ENCODE measurements at regions not wholly inside any gene's neighbourhood (a gene's known extent, or its start where the extent isn't known, plus 50 kb on each side); places are given as distances from the start of the nearest gene placed in this dataset.

GRCh38 chr2:7456762-7457161, 539.5 kb downstream of the RNF144A start:
- ChIA-PET CTCF (interaction anchor here (1.2 kb wide), 1 partner anchor 15 kb away, joined by 3 read pairs; no protein-coding TSS in a partner anchor), POLR2A (no interaction called here)
- no peak overlapping the region for H3K4me2 ChIP-seq
- TF ChIP-seq BCL3 (IDR thresholded peaks at IDR 0.05) (no peak), POLR2A (IDR thresholded peaks at IDR 0.05; ENCODE audit: low read length) (no peak), BHLHE40 (IDR thresholded peaks at IDR 0.05; ENCODE audit: low read depth, low read length) (no peak), CBX2 (IDR thresholded peaks at IDR 0.05; ENCODE audit: borderline replicate concordance, low read depth) (no peak), PHF8 (IDR thresholded peaks at IDR 0.05; ENCODE audit: borderline replicate concordance, low read depth) (no peak), POLR2AphosphoS2 (conservative IDR thresholded peaks at IDR 0.05; ENCODE audit: low read length) (no peak), PBX3 (IDR thresholded peaks at IDR 0.05) (no peak), CEBPB (IDR thresholded peaks at IDR 0.05) (no peak), JUN (IDR thresholded peaks at IDR 0.05) (no peak), ZNF302 (CRISPR knock-in tag; IDR thresholded peaks at IDR 0.05) (no peak), REST (IDR thresholded peaks at IDR 0.05) (no peak), FOXS1 (CRISPR knock-in tag; IDR thresholded peaks at IDR 0.05) (no peak), MAX (IDR thresholded peaks at IDR 0.05) (no peak), KDM5A (IDR thresholded peaks at IDR 0.05) (no peak), TFCP2L1 (CRISPR knock-in tag; IDR thresholded peaks at IDR 0.05) (no peak)
- DNase-seq (ENCODE audit: low read depth in 1 of 2, low spot score in 1 of 2): no peak
- no peaks in the 10 kb centered on the region for H3K9me3 ChIP-seq
- no peaks in the 10 kb centered on the region for H3K4me1 ChIP-seq
- no peak overlapping the region for H3K4me3 ChIP-seq
- WGBS (ENCODE audit: missing lambda C conversion rate): 26% methylated on average over 13 of the region's 13 CpGs
- H3K27ac ChIP-seq: no peak overlapping the region
- ATAC-seq: no peak; a peak in 1 of 6 replicates
- FAIRE-seq: no peak

- no peak for FAIRE-seq
- no peak for TF ChIP-seq BCL3 (IDR thresholded peaks at IDR 0.05)
- DNase-seq (ENCODE audit: low read depth in 1 of 2, low spot score in 1 of 2): no peak
- POLR2A ChIA-PET: no interaction called here
- Histone ChIP-seq H3K4me2 (no peak overlapping the region), H3K4me3 (no peak overlapping the region), H3K4me1 (no peaks in the 10 kb centered on the region), H3K9me3 (no peaks in the 10 kb centered on the region), H3K27ac (no peak overlapping the region)
- CTCF ChIA-PET: no interaction called here
- no peak for ATAC-seq
- 38% methylated on average over 2 of the region's 2 CpGs for WGBS (ENCODE audit: missing lambda C conversion rate)
These were observed 540.9 kb downstream of the RNF144A start for GRCh38 chr2:7458066-7458465.

- Histone ChIP-seq H3K4me2 (no peak overlapping the region), H3K4me3 (no peak overlapping the region), H3K4me1 (no peaks in the 10 kb centered on the region), H3K9me3 (no peaks in the 10 kb centered on the region), H3K27ac (no peak overlapping the region)
- WGBS (ENCODE audit: missing lambda C conversion rate): 24% methylated on average over 4 of the region's 4 CpGs
- ChIA-PET CTCF (no interaction called here), POLR2A (no interaction called here)
- ATAC-seq (no peak), DNase-seq (ENCODE audit: low read depth in 1 of 2, low spot score in 1 of 2) (no peak), FAIRE-seq (no peak)
- TF ChIP-seq MYC (IDR thresholded peaks at IDR 0.05; ENCODE audit: borderline replicate concordance, low read length): no peak
- no peak for TF ChIP-seq HMGXB4 (CRISPR knock-in tag; IDR thresholded peaks at IDR 0.05; ENCODE audit: borderline replicate concordance)
- no peak for TF ChIP-seq SMC3 (IDR thresholded peaks at IDR 0.05)
- TF ChIP-seq PBX3 (IDR thresholded peaks at IDR 0.05): no peak
- TF ChIP-seq CTCF (IDR thresholded peaks at IDR 0.05): no peak
- TF ChIP-seq CHD4 (IDR thresholded peaks at IDR 0.05; ENCODE audit: borderline replicate concordance): no peak
- TF ChIP-seq ZSCAN20 (CRISPR knock-in tag; IDR thresholded peaks at IDR 0.05): no peak
These were observed 550.7 kb downstream of the RNF144A start for GRCh38 chr2:7467782-7468447.
